ENCODE measurements at regions not wholly inside any gene's neighbourhood (a gene's known extent, or its start where the extent isn't known, plus 50 kb on each side); places are given as distances from the start of the nearest gene placed in this dataset.

DNA sequence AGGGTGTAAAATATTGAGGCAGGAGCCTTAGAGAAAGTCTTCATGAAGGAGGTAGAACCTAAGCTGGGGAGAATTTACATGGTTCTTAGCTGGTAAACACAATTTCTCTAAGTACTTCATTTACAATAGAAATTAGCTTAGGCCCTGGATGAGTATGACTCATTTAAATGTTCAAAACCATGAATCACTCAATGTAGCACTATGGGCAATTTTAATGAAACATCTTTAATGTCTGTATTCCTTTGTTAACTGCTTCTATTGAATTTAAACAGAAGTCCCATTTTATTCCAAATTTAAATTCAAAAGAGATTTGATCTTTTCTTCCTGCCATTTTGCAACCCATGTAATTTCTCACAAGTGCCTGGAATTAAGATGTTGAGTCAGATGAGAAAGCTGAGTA is 252.1 kb downstream of the RFC3 start:
- TF ChIP-seq, protein P1, sequence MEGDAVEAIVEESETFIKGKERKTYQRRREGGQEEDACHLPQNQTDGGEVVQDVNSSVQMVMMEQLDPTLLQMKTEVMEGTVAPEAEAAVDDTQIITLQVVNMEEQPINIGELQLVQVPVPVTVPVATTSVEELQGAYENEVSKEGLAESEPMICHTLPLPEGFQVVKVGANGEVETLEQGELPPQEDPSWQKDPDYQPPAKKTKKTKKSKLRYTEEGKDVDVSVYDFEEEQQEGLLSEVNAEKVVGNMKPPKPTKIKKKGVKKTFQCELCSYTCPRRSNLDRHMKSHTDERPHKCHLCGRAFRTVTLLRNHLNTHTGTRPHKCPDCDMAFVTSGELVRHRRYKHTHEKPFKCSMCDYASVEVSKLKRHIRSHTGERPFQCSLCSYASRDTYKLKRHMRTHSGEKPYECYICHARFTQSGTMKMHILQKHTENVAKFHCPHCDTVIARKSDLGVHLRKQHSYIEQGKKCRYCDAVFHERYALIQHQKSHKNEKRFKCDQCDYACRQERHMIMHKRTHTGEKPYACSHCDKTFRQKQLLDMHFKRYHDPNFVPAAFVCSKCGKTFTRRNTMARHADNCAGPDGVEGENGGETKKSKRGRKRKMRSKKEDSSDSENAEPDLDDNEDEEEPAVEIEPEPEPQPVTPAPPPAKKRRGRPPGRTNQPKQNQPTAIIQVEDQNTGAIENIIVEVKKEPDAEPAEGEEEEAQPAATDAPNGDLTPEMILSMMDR (IDR thresholded peaks at IDR 0.05; ENCODE audit: low read depth, low read length), result no peak
- no peak for TF ChIP-seq MYC (IDR thresholded peaks at IDR 0.05; ENCODE audit: low read depth, low read length)
